MM.1S (cell line): ENCODE measurements at regions not wholly inside any gene's neighbourhood (a gene's known extent, or its start where the extent isn't known, plus 50 kb on each side); places are given as distances from the start of the nearest gene placed in this dataset.

Experiments
- DNase-seq: peaks from one replicate; pipeline ENCODE4 v3.0.0-alpha.2; 2015
- H2AFZ ChIP-seq: fragments of 300-600 bp; sonication (generic); 2 replicates; pipeline ENCODE4 v1.6.0; 2016; ENCODE audit warnings: antibody characterized with exemption, low read length
- H3F3A ChIP-seq: fragments of 300-600 bp; sonication (generic); 2 replicates; pipeline ENCODE4 v1.6.1; 2016; ENCODE audit warnings: mild to moderate bottlenecking, antibody characterized with exemption, low read length, moderate library complexity, mixed read lengths; ENCODE audit not compliant: insufficient read depth
- H3K27ac ChIP-seq: fragments of 300-600 bp; sonication (generic); 2 replicates; pipeline ENCODE4 v1.5.1; 2016; ENCODE audit warnings: mild to moderate bottlenecking, low read length
- H3K27me3 ChIP-seq: fragments of 300-600 bp; sonication (generic); replicated peaks from 2 replicates; pipeline ENCODE4 v1.6.0; 2016; ENCODE audit warnings: low read length; ENCODE audit not compliant: insufficient read depth
- H3K36me3 ChIP-seq: fragments of 300-600 bp; sonication (generic); replicated peaks from 2 replicates; pipeline ENCODE4 v1.6.1; 2016; ENCODE audit warnings: mild to moderate bottlenecking, low read length, mixed read lengths; ENCODE audit not compliant: insufficient read depth
- H3K4me1 ChIP-seq: fragments of 300-600 bp; sonication (generic); 2 replicates; pipeline ENCODE4 v1.6.1; 2016; ENCODE audit warnings: low read length, mixed read lengths
- H3K4me2 ChIP-seq: fragments of 300-600 bp; sonication (generic); 2 replicates; pipeline ENCODE4 v1.6.0; 2016; ENCODE audit warnings: low read depth, low read length
- H3K4me3 ChIP-seq: fragments of 300-600 bp; sonication (generic); 2 replicates; pipeline ENCODE4 v1.5.1; 2016; ENCODE audit warnings: low read length, mixed read lengths
- H3K79me2 ChIP-seq: fragments of 300-600 bp; sonication (generic); 2 replicates; pipeline ENCODE4 v1.6.1; 2016; ENCODE audit warnings: mixed run types, low read length, mixed read lengths
- H3K9ac ChIP-seq: fragments of 300-600 bp; sonication (generic); 2 replicates; pipeline ENCODE4 v1.6.1; 2016; ENCODE audit warnings: low read length, mixed read lengths
- H3K9me2 ChIP-seq: fragments of 300-600 bp; sonication (generic); replicated peaks from 2 replicates; pipeline ENCODE4 v1.6.1; 2016; ENCODE audit warnings: mild to moderate bottlenecking, low read length, mixed read lengths; ENCODE audit not compliant: insufficient read depth
- H3K9me3 ChIP-seq: fragments of 300-600 bp; sonication (generic); replicated peaks from 2 replicates; pipeline ENCODE4 v1.6.1; 2016; ENCODE audit warnings: mild to moderate bottlenecking, low read length, mixed read lengths; ENCODE audit not compliant: insufficient read depth
- H4K20me1 ChIP-seq: fragments of 300-600 bp; sonication (generic); 2 replicates; pipeline ENCODE4 v1.6.1; 2016; ENCODE audit warnings: mild to moderate bottlenecking, low read length, moderate library complexity, mixed read lengths; ENCODE audit not compliant: insufficient read depth
- CTCF ChIP-seq: fragments of 300-600 bp; sonication (generic); IDR thresholded peaks from 2 replicates; pipeline ENCODE4 v1.5.1; 2016; ENCODE audit warnings: antibody characterized with exemption, low read length, mixed read lengths
- EZH2 ChIP-seq: fragments of 300-600 bp; sonication (generic); optimal IDR thresholded peaks from 2 replicates; pipeline ENCODE3; 2017; ENCODE audit warnings: low read depth, mild to moderate bottlenecking, antibody characterized with exemption, low read length, mixed read lengths
- EZH2phosphoT487 ChIP-seq: fragments of 300-600 bp; sonication (generic); IDR thresholded peaks from 2 replicates; pipeline ENCODE4 v1.6.1; 2018; ENCODE audit warnings: antibody characterized with exemption, low read length

GRCh38 chr2:16154061-16154460 is 213.7 kb downstream of the MYCN start:
- Histone ChIP-seq H3K27ac (no peak overlapping the region), H3K9me2 (no peaks in the 10 kb centered on the region), H3K36me3 (no peaks in the 10 kb centered on the region), H3K4me3 (no peak overlapping the region), H3K27me3 (no peaks in the 10 kb centered on the region), H3K9ac (no peak overlapping the region), H3F3A (no peaks in the 10 kb centered on the region), H2AFZ (no peak overlapping the region), H3K9me3 (no peaks in the 10 kb centered on the region), H3K79me2 (no peaks in the 10 kb centered on the region), H3K4me1 (no peaks in the 10 kb centered on the region), H4K20me1 (no peaks in the 10 kb centered on the region), H3K4me2 (no peak overlapping the region)
- DNase-seq = no peak
- no peak for TF ChIP-seq EZH2
- TF ChIP-seq EZH2phosphoT487 = no peak
- TF ChIP-seq CTCF = no peak

- no peaks in the 10 kb centered on the region for H3K9me3 ChIP-seq
- no peaks in the 10 kb centered on the region for H3K36me3 ChIP-seq
- no peaks in the 10 kb centered on the region for H3K4me1 ChIP-seq
- H3F3A ChIP-seq = no peaks in the 10 kb centered on the region
- no peaks in the 10 kb centered on the region for H4K20me1 ChIP-seq
- no peak for DNase-seq
- H3K9me2 ChIP-seq = no peaks in the 10 kb centered on the region
- H3K9ac ChIP-seq = no peak overlapping the region
- H3K4me2 ChIP-seq = no peak overlapping the region
- H3K4me3 ChIP-seq = no peak overlapping the region
- no peak overlapping the region for H3K27ac ChIP-seq
- no peak overlapping the region for H2AFZ ChIP-seq
- H3K79me2 ChIP-seq = no peaks in the 10 kb centered on the region
- no peak for TF ChIP-seq CTCF
- TF ChIP-seq EZH2 = no peak
- TF ChIP-seq EZH2phosphoT487 = no peak
- H3K27me3 ChIP-seq = no peaks in the 10 kb centered on the region
These were observed 213.3 kb downstream of the MYCN start for GRCh38 chr2:16153754-16154035.

GRCh38 chr2:16152928-16153753 is 212.8 kb downstream of the MYCN start:
- Histone ChIP-seq H3K4me1 (no peaks in the 10 kb centered on the region), H3K36me3 (no peaks in the 10 kb centered on the region), H3K4me2 (no peak overlapping the region), H3K79me2 (no peaks in the 10 kb centered on the region), H3K27ac (no peak overlapping the region), H3K4me3 (no peak overlapping the region), H4K20me1 (no peaks in the 10 kb centered on the region), H3K9me2 (no peaks in the 10 kb centered on the region), H3K9me3 (no peaks in the 10 kb centered on the region), H3F3A (no peaks in the 10 kb centered on the region), H3K9ac (no peak overlapping the region), H2AFZ (no peak overlapping the region), H3K27me3 (no peaks in the 10 kb centered on the region)
- TF ChIP-seq EZH2 (no peak), CTCF (no peak), EZH2phosphoT487 (no peak)
- DNase-seq = no peak
